ENCODE measurements at regions not wholly inside any gene's neighbourhood (a gene's known extent, or its start where the extent isn't known, plus 50 kb on each side); places are given as distances from the start of the nearest gene placed in this dataset.

DNA sequence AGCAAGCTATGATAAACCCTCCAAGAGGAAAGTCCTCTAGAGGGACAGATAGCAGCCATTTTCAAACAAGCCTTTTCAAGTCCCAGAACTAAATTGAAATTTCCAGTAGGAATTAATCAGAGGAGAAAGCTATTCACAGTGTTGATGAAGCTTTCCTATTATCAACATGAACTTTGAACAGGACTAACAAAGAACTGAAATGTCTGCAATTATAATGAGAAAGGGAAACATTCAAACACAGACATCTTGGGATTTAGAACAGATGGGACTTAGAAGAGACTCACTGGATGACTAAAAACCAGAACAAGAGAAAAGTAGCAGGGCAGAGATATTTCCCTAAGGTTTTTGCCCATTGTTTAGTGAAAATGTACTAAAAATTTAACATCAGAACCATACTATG, 622.1 kb upstream of the UBE2E2 start:
- Histone ChIP-seq H2AFZ (ENCODE audit: low read depth, low read length) (no peak overlapping the region), H4K20me1 (ENCODE audit: insufficient read depth, low read length) (no peaks in the 10 kb centered on the region), H3K4me1 (ENCODE audit: insufficient read depth, low read length) (no peaks in the 10 kb centered on the region), H3K4me3 (ENCODE audit: low read depth in 1 of 2, low read length in 2 of 2) (no peak overlapping the region), H3K27ac (ENCODE audit: low read length) (no peak overlapping the region), H3K9me3 (ENCODE audit: insufficient read depth, low read length, severe bottlenecking) (no peaks in the 10 kb centered on the region), H3K36me3 (ENCODE audit: insufficient read depth, low read length) (no peaks in the 10 kb centered on the region), H3K9ac (ENCODE audit: low read depth, low read length) (no peak overlapping the region), H3K4me2 (ENCODE audit: insufficient read depth, low read length) (no peak overlapping the region), H3K79me2 (ENCODE audit: insufficient read depth, low read length) (no peaks in the 10 kb centered on the region), H3K27me3 (ENCODE audit: insufficient read depth, low read length, poor library complexity) (no peaks in the 10 kb centered on the region)
- TF ChIP-seq CTCF (IDR thresholded peaks at IDR 0.05; ENCODE audit: borderline replicate concordance, extremely low read depth, low read length, poor library complexity, severe bottlenecking): no peak
- ATAC-seq (ENCODE audit: insufficient read depth, low read depth) (no peak), DNase-seq (no peak)

DNA sequence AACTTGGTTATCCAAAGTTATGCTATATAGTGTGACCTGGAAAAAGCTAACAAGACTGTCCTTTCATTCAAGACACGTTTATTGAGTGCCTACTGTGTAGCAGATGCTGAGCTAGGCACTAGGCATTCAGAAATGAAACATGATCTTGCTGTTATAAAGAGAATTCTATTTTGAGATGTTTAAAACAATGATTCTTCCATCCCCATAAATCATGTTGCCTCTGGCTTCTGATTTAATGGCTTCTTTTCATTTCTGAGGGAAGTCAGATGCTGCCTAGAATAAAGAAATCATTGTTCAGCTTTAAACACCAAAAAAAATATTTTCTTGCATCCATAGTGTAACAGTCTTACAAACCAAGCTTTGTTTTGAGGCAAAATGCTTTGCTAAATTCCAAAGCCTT, 620.9 kb upstream of the UBE2E2 start:
- Histone ChIP-seq H3K4me3 (ENCODE audit: low read depth in 1 of 2, low read length in 2 of 2) (no peak overlapping the region), H3K27me3 (ENCODE audit: insufficient read depth, low read length, poor library complexity) (no peaks in the 10 kb centered on the region), H4K20me1 (ENCODE audit: insufficient read depth, low read length) (no peaks in the 10 kb centered on the region), H3K27ac (ENCODE audit: low read length) (no peak overlapping the region), H3K9me3 (ENCODE audit: insufficient read depth, low read length, severe bottlenecking) (no peaks in the 10 kb centered on the region), H3K79me2 (ENCODE audit: insufficient read depth, low read length) (no peaks in the 10 kb centered on the region), H2AFZ (ENCODE audit: low read depth, low read length) (no peak overlapping the region), H3K4me1 (ENCODE audit: insufficient read depth, low read length) (no peaks in the 10 kb centered on the region), H3K9ac (ENCODE audit: low read depth, low read length) (no peak overlapping the region), H3K36me3 (ENCODE audit: insufficient read depth, low read length) (no peaks in the 10 kb centered on the region), H3K4me2 (ENCODE audit: insufficient read depth, low read length) (no peak overlapping the region)
- no peak for TF ChIP-seq CTCF (IDR thresholded peaks at IDR 0.05; ENCODE audit: borderline replicate concordance, extremely low read depth, low read length, poor library complexity, severe bottlenecking)
- no peak for TF ChIP-seq EZH2 (IDR thresholded peaks at IDR 0.05; ENCODE audit: borderline replicate concordance, low read depth, low read length, severe bottlenecking)
- DNase-seq: no peak
- no peak for ATAC-seq (ENCODE audit: insufficient read depth, low read depth)

GRCh38 chr3:22585504-22585903, 617.6 kb upstream of the UBE2E2 start:
- no peak overlapping the region for H3K4me2 ChIP-seq (ENCODE audit: insufficient read depth, low read length)
- no peaks in the 10 kb centered on the region for H3K27me3 ChIP-seq (ENCODE audit: insufficient read depth, low read length, poor library complexity)
- H3K9me3 ChIP-seq (ENCODE audit: insufficient read depth, low read length, severe bottlenecking): no peaks in the 10 kb centered on the region
- no peak for TF ChIP-seq CTCF (IDR thresholded peaks at IDR 0.05; ENCODE audit: borderline replicate concordance, extremely low read depth, low read length, poor library complexity, severe bottlenecking)
- TF ChIP-seq EZH2 (IDR thresholded peaks at IDR 0.05; ENCODE audit: borderline replicate concordance, low read depth, low read length, severe bottlenecking): no peak
- H3K27ac ChIP-seq (ENCODE audit: low read length): no peak overlapping the region
- no peak overlapping the region for H3K9ac ChIP-seq (ENCODE audit: low read depth, low read length)
- H3K79me2 ChIP-seq (ENCODE audit: insufficient read depth, low read length): no peaks in the 10 kb centered on the region
- no peak for DNase-seq
- no peaks in the 10 kb centered on the region for H3K4me1 ChIP-seq (ENCODE audit: insufficient read depth, low read length)
- ATAC-seq (ENCODE audit: insufficient read depth, low read depth): no peak
- no peaks in the 10 kb centered on the region for H4K20me1 ChIP-seq (ENCODE audit: insufficient read depth, low read length)
- H2AFZ ChIP-seq (ENCODE audit: low read depth, low read length): no peak overlapping the region
- no peaks in the 10 kb centered on the region for H3K36me3 ChIP-seq (ENCODE audit: insufficient read depth, low read length)
- no peak overlapping the region for H3K4me3 ChIP-seq (ENCODE audit: low read depth in 1 of 2, low read length in 2 of 2)

DNA sequence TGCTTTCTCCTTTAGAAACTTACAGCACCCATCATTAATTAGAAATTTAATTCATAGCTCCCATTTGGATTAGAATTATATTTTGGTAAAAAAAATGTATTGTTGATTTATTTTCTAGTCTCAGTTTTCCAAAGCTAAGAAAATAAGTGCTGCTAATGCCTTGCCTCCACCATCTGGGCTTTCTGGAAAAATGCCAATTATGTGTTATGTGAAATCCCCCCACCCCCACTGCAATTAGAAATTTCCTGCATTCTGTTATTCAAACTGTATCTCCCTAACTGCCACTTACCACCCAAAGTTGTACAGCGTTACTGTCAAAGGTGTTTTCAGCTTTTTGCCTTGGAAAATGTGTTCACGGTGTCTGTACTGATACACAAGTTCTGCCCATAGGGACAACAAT, 617.2 kb upstream of the UBE2E2 start:
- no peaks in the 10 kb centered on the region for H3K79me2 ChIP-seq (ENCODE audit: insufficient read depth, low read length)
- no peaks in the 10 kb centered on the region for H3K4me1 ChIP-seq (ENCODE audit: insufficient read depth, low read length)
- no peaks in the 10 kb centered on the region for H3K27me3 ChIP-seq (ENCODE audit: insufficient read depth, low read length, poor library complexity)
- no peak overlapping the region for H3K27ac ChIP-seq (ENCODE audit: low read length)
- H3K4me2 ChIP-seq (ENCODE audit: insufficient read depth, low read length): no peak overlapping the region
- ATAC-seq (ENCODE audit: insufficient read depth, low read depth): no peak
- no peak overlapping the region for H3K9ac ChIP-seq (ENCODE audit: low read depth, low read length)
- no peaks in the 10 kb centered on the region for H3K9me3 ChIP-seq (ENCODE audit: insufficient read depth, low read length, severe bottlenecking)
- no peaks in the 10 kb centered on the region for H4K20me1 ChIP-seq (ENCODE audit: insufficient read depth, low read length)
- no peaks in the 10 kb centered on the region for H3K36me3 ChIP-seq (ENCODE audit: insufficient read depth, low read length)
- no peak for DNase-seq
- TF ChIP-seq CTCF (IDR thresholded peaks at IDR 0.05; ENCODE audit: borderline replicate concordance, extremely low read depth, low read length, poor library complexity, severe bottlenecking) (no peak), EZH2 (IDR thresholded peaks at IDR 0.05; ENCODE audit: borderline replicate concordance, low read depth, low read length, severe bottlenecking) (no peak)
- H2AFZ ChIP-seq (ENCODE audit: low read depth, low read length): no peak overlapping the region
- H3K4me3 ChIP-seq (ENCODE audit: low read depth in 1 of 2, low read length in 2 of 2): no peak overlapping the region

All from DND-41 (cell line).